Coronary artery (tissue), 2 donors: ENCODE measurements at regions not wholly inside any gene's neighbourhood (a gene's known extent, or its start where the extent isn't known, plus 50 kb on each side); places are given as distances from the start of the nearest gene placed in this dataset.

Experiments
- DNase-seq: peaks from one replicate; pipeline ENCODE4 v3.0.0-alpha.2; 2017; ENCODE audit warnings: low spot score
- H3K27ac ChIP-seq, 2 donors: fragments of 200-600 bp; sonication (generic); one replicate each; pipeline ENCODE4 v1.5.1; 2016 to 2019
- H3K4me3 ChIP-seq: fragments of 200-600 bp; sonication (generic); 2 replicates; pipeline ENCODE4 v1.5.1; 2016; ENCODE audit warnings: mild to moderate bottlenecking, moderate library complexity
- CTCF ChIP-seq: fragments of 200-600 bp; sonication (generic); IDR thresholded peaks from one replicate; pipeline ENCODE4 v1.5.1; 2019; ENCODE audit warnings: antibody characterized with exemption

DNA sequence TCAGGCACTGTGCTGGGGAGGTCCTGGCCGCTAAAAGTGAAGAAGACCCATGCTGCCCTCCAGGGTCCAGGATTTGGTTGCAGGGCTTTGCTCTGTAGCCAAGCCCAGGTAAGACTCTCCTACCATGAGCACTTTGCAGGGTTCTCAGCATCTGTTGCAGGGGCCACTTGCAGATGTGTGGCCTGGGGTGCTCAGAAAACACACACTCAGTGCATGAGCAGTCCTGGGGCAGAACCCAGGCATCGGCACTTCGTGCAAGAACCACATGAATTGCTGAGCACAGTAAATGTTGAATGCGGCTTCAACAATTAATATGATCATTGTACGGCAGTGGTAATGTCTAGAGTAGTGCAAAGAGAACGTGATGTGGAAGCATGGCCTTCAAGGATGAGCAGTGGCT is 98.5 kb upstream of the SMIM21 start:
- H3K27ac ChIP-seq = no peak overlapping the region
- DNase-seq = no peak
- TF ChIP-seq CTCF = no peak
- H3K4me3 ChIP-seq = no peak overlapping the region

DNA sequence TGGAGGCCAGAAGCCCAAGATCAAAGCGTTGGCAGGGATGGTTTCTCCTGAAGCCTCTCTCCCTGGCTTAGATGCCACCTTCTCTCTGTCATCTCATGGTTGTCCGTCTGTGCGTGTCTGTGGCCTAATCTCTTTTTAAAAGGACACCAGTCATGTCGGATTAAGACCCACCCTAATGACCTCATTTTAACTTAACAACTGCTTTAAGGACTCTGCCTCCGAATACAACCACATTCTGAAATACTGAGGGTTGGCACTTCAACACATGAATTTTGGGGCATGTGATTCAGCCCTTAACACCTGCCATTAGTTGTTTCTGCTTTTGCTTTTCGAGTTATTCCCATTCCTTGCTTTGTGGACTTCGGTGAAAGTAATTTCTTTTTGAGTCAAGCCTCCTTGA is 97.8 kb upstream of the SMIM21 start:
- no peak overlapping the region for H3K27ac ChIP-seq
- TF ChIP-seq CTCF = no peak
- no peak for DNase-seq
- no peak overlapping the region for H3K4me3 ChIP-seq

DNA sequence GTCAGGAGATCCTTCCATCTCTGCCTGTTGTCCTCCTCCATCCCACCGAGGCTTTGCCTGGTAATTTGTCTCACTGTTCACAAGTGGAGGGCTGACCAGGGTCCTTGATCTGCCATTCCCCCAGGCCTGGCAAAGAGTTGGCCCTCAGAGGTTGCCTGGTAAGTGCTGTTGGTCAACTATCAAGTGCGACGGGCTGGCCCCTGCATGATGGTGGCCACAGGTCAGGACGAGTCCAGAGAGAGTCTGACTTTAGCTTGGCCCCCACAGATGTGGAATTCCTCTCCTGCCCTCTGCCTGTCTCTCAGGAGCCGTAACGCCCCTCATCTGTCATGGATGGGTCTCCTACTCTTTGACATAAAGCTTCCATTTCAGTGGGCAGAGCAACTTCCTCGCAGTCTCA is 97.3 kb upstream of the SMIM21 start:
- Histone ChIP-seq H3K4me3 (no peak overlapping the region), H3K27ac (no peak overlapping the region)
- no peak for TF ChIP-seq CTCF
- DNase-seq = no peak

DNA sequence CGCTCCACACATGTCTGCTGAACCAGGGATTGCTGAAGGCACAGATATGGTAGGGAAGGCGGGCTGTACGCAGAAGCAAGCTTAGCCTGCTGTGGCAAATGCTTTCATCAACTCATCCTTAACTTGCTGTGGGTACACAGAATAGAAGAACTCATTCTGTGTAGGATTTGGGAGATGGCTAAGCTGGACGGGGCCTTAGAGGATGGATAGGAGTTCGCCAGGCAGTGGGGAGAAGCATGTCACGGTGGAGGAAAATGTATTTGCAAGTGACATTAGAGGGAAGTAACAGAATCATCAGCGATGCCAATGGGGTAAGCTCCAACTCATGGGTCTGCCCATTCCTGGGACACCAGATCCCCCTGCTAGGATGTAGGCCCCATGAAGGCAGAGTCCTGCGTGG is 96.7 kb upstream of the SMIM21 start:
- no peak for DNase-seq
- no peak overlapping the region for H3K4me3 ChIP-seq
- no peak overlapping the region for H3K27ac ChIP-seq
- no peak for TF ChIP-seq CTCF

- H3K4me3 ChIP-seq = no peak overlapping the region
- DNase-seq = no peak
- H3K27ac ChIP-seq = no peak overlapping the region
- no peak for TF ChIP-seq CTCF
These were observed 94.3 kb upstream of the SMIM21 start for GRCh38 chr18:75521816-75522215.

DNA sequence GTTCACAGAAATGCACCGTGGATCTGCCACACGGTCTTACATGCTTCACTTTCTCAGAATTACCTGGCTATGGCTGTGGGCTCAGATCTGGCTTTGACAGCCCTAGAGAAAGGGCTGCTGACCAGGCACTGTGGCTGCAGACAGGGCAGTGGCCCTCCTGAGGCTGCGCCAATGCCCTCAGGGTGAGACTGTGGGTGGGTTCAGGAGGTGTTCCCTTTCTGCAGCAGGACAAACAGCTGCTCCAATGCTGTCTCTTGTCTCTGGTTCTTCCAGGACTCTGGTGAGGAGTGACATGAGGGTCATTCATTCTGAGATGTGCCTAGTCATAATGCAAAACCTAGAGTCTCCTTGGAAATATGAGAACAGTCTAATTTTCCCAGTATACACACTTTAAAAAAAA is 90.5 kb upstream of the SMIM21 start:
- no peak overlapping the region for H3K4me3 ChIP-seq
- no peak for TF ChIP-seq CTCF
- no peak overlapping the region for H3K27ac ChIP-seq
- DNase-seq = no peak

DNA sequence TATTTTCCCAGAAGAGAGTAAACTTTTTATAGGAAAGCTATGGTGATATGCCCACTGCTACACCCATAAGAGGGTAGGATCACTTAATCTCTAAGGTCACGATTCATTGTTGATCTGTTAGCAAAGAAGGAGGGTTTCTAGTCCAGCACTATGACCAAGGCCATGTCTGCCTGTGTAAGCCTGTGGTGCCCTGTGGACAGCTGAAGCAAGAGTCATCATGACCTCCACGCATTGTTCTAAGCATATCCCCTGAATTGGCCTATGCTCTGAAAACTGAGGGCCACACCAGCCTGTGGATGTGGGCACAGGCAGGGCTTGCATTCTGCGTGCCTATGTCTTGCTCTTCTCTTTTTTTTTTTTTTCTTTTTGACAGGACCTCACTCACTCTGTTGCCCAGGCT is 89.8 kb upstream of the SMIM21 start:
- Histone ChIP-seq H3K4me3 (no peak overlapping the region), H3K27ac (no peak overlapping the region)
- no peak for DNase-seq
- TF ChIP-seq CTCF = no peak
